H1 (cell line): ENCODE measurements at regions not wholly inside any gene's neighbourhood (a gene's known extent, or its start where the extent isn't known, plus 50 kb on each side); places are given as distances from the start of the nearest gene placed in this dataset.

Experiments
- CTCF ChIA-PET: fragments of 300-600 bp; sonication (Branson Sonifier 250); formaldehyde crosslinking; loops from one replicate; lab custom pipeline; 2021; ENCODE audit not compliant: partially characterized antibody; lab: Charles Lee
- POLR2A ChIA-PET: fragments of 300-600 bp; sonication (Branson Sonifier 250); formaldehyde crosslinking; loops from one replicate; lab custom pipeline; 2021; ENCODE audit warnings: inconsistent platforms; ENCODE audit not compliant: partially characterized antibody; lab: Charles Lee
- DNase-seq, 2 experiments: peaks; one replicate each; pipeline versions ENCODE4 v3.0.0 to v3.0.0-alpha.2; 2010 to 2022; ENCODE audit warnings: low spot score in 2 of 2, low read depth in 1 of 2, mixed read lengths in 1 of 2
- FAIRE-seq: peaks from 2 replicates; lab custom pipeline; 2011; peaks lifted over from hg19 to GRCh38; lab: Jason Lieb, UNC
- H2AFZ ChIP-seq: 2 replicates; pipeline ENCODE4 v1.8.1; 2012; ENCODE audit warnings: low read length, inconsistent platforms
- H2AK5ac ChIP-seq: 2 replicates; pipeline ENCODE4 v1.6.1; 2013; ENCODE audit warnings: low read depth, low read length
- H2BK120ac ChIP-seq: replicated peaks from 2 replicates; pipeline ENCODE3; 2013; ENCODE audit warnings: low read depth, low read length, inconsistent platforms
- H2BK12ac ChIP-seq: 2 replicates; pipeline ENCODE4 v1.6.1; 2013; ENCODE audit warnings: low read depth, low read length
- H2BK15ac ChIP-seq: 2 replicates; pipeline ENCODE4 v1.6.1; 2013; ENCODE audit warnings: low read length
- H2BK20ac ChIP-seq: 2 replicates; pipeline ENCODE4 v1.6.1; 2013; ENCODE audit warnings: low read length
- H2BK5ac ChIP-seq: 2 replicates; pipeline ENCODE4 v1.6.1; 2013; ENCODE audit warnings: low read depth, low read length
- H3K14ac ChIP-seq: 2 replicates; pipeline ENCODE4 v1.6.1; 2013; ENCODE audit warnings: inconsistent platforms; ENCODE audit not compliant: insufficient read length
- H3K18ac ChIP-seq: 2 replicates; pipeline ENCODE4 v1.6.1; 2013; ENCODE audit warnings: low read length; ENCODE audit errors: extremely low read depth
- H3K23ac ChIP-seq: 2 replicates; pipeline ENCODE4 v1.6.1; 2013; ENCODE audit warnings: inconsistent platforms; ENCODE audit not compliant: insufficient read length
- H3K23me2 ChIP-seq: 2 replicates; pipeline ENCODE4 v1.6.1; 2013; ENCODE audit warnings: low read depth, low read length
- H3K27ac ChIP-seq: 2 replicates; pipeline ENCODE4 v1.6.1; 2011; ENCODE audit warnings: low read depth, low read length, inconsistent platforms
- H3K27me3 ChIP-seq, 4 experiments: replicated peaks in 1 of 4; 1 replicate in 1 of 4; 2 replicates in 3 of 4; pipeline versions ENCODE4 v1.6.1 to v1.8.1; 2011 to 2013; ENCODE audit warnings: low read length in 3 of 4, mild to moderate bottlenecking in 3 of 4, inconsistent platforms in 2 of 4, mixed read lengths in 2 of 4, moderate library complexity in 1 of 4; ENCODE audit not compliant: control insufficient read depth in 3 of 4, insufficient read depth in 3 of 4; ENCODE audit errors: extremely low read depth in 1 of 4
- H3K36me3 ChIP-seq, 4 experiments: 2 replicates each; pipeline versions ENCODE4 v1.6.1 to v1.8.1; 2011 to 2013; ENCODE audit warnings: mild to moderate bottlenecking in 4 of 4, low read length in 3 of 4, moderate library complexity in 2 of 4, control low read depth in 1 of 4, inconsistent platforms in 1 of 4; ENCODE audit not compliant: insufficient read depth in 4 of 4, control insufficient read depth in 2 of 4
- H3K4ac ChIP-seq: replicated peaks from 2 replicates; pipeline ENCODE3; 2013; ENCODE audit warnings: low read length, low read depth, mixed read lengths, inconsistent platforms; ENCODE audit not compliant: insufficient read length
- H3K4me1 ChIP-seq, 4 experiments: replicated peaks in 1 of 4; 1 replicate in 1 of 4; 2 replicates in 3 of 4; pipeline versions ENCODE4 v1.6.1 to v1.8.1; 2011 to 2013; ENCODE audit warnings: low read length in 3 of 4, inconsistent platforms in 2 of 4, mixed read lengths in 1 of 4; ENCODE audit not compliant: insufficient read depth in 4 of 4, control insufficient read depth in 3 of 4
- H3K4me2 ChIP-seq, 2 experiments: 2 replicates each; pipeline versions ENCODE4 v1.6.1 to v1.8.1; 2011 to 2013; ENCODE audit warnings: low read depth in 2 of 2, low read length in 2 of 2, control low read depth in 1 of 2, inconsistent platforms in 1 of 2, mild to moderate bottlenecking in 1 of 2; ENCODE audit not compliant: insufficient read depth in 1 of 2
- H3K4me3 ChIP-seq, 4 experiments: fragments of 200-600, 300-600 bp in 1 of 4; sonication (generic), shearing (Covaris generic), sonication (Bioruptor Twin) in 1 of 4; 2 replicates each; pipeline versions ENCODE4 v1.5.1 to v1.8.1; 2011 to 2016; ENCODE audit warnings: low read length in 4 of 4, low read depth in 3 of 4, control low read depth in 2 of 4, inconsistent platforms in 2 of 4, mild to moderate bottlenecking in 2 of 4, mixed read lengths in 1 of 4, moderate library complexity in 1 of 4; ENCODE audit not compliant: insufficient read depth in 2 of 4; ENCODE audit errors: extremely low read depth in 1 of 4
- H3K56ac ChIP-seq: replicated peaks from 2 replicates; pipeline ENCODE3; 2013; ENCODE audit warnings: low read depth, mild to moderate bottlenecking, mixed read lengths, low read length, inconsistent platforms; ENCODE audit not compliant: insufficient read length
- H3K79me1 ChIP-seq: 2 replicates; pipeline ENCODE4 v1.6.1; 2013; ENCODE audit warnings: low read depth, low read length, control low read depth
- H3K79me2 ChIP-seq, 2 experiments: 2 replicates each; pipeline versions ENCODE4 v1.6.1 to v1.8.1; 2012 to 2013; ENCODE audit warnings: low read length in 2 of 2, mild to moderate bottlenecking in 2 of 2, inconsistent platforms in 1 of 2; ENCODE audit not compliant: insufficient read depth in 2 of 2, control insufficient read depth in 1 of 2
- H3K9ac ChIP-seq, 4 experiments: replicated peaks in 1 of 4; 1 replicate in 1 of 4; 2 replicates in 3 of 4; pipeline versions ENCODE4 v1.6.1 to v1.8.1; 2011 to 2013; ENCODE audit warnings: low read depth in 3 of 4, low read length in 3 of 4, control low read depth in 2 of 4, mild to moderate bottlenecking in 2 of 4, moderate library complexity in 2 of 4, inconsistent platforms in 1 of 4; ENCODE audit errors: extremely low read depth in 1 of 4
- H3K9me3 ChIP-seq, 2 experiments: 2 replicates each; pipeline versions ENCODE4 v1.6.1 to v1.8.1; 2012 to 2013; ENCODE audit warnings: mild to moderate bottlenecking in 2 of 2, moderate library complexity in 2 of 2, control low read depth in 1 of 2, inconsistent platforms in 1 of 2, low read depth in 1 of 2, low read length in 1 of 2, mixed read lengths in 1 of 2; ENCODE audit not compliant: insufficient read depth in 2 of 2
- H4K20me1 ChIP-seq, 2 experiments: replicated peaks in 1 of 2; 2 replicates each; pipeline versions ENCODE3 to v1.8.1; 2011 to 2013; ENCODE audit warnings: inconsistent platforms in 2 of 2, low read length in 2 of 2, mild to moderate bottlenecking in 1 of 2; ENCODE audit not compliant: insufficient read depth in 2 of 2, control insufficient read depth in 1 of 2
- H4K5ac ChIP-seq: 2 replicates; pipeline ENCODE4 v1.6.1; 2013; ENCODE audit warnings: low read length, low read depth, mixed read lengths, inconsistent platforms; ENCODE audit not compliant: insufficient read length
- H4K8ac ChIP-seq: 2 replicates; pipeline ENCODE4 v1.8.0; 2013; ENCODE audit warnings: mild to moderate bottlenecking, moderate library complexity, low read length, inconsistent platforms; ENCODE audit not compliant: insufficient read depth; ENCODE audit errors: extremely low read depth
- H4K91ac ChIP-seq: replicated peaks from 2 replicates; pipeline ENCODE3; 2013; ENCODE audit warnings: low read length, mixed read lengths, inconsistent platforms; ENCODE audit not compliant: insufficient read length
- CBX8 ChIP-seq: fragments of 300-800, 300-1000 bp; sonication (generic); IDR thresholded peaks from 2 replicates; pipeline ENCODE4 v1.7.1; 2016; ENCODE audit warnings: low read depth, low read length, borderline replicate concordance
- RXRA ChIP-seq: IDR thresholded peaks from 2 replicates; pipeline ENCODE4 v1.6.1; 2011; ENCODE audit warnings: low read depth, mild to moderate bottlenecking, low read length, moderate library complexity; ENCODE audit not compliant: insufficient read depth
- TAF1 ChIP-seq: IDR thresholded peaks from 2 replicates; pipeline ENCODE4 v1.6.1; 2011; ENCODE audit warnings: mild to moderate bottlenecking, low read depth, low read length
- WGBS, 2 experiments: shearing (Covaris generic) in 1 of 2; methylation state at CpG; one replicate each; pipeline versions ENCODE4 v1.1.6 to v1.1.7; 2013 to 2015; ENCODE audit warnings: low lambda C conversion rate in 2 of 2, mixed read lengths in 2 of 2, inconsistent platforms in 1 of 2, low coverage in 1 of 2, missing lambda C conversion rate in 1 of 2; ENCODE audit not compliant: insufficient replicate concordance in 2 of 2, insufficient coverage in 1 of 2, insufficient read length in 1 of 2; ENCODE audit errors: extremely low coverage in 1 of 2, missing lambda C conversion rate in 1 of 2; 5-methylcytosine and 5-hydroxymethylcytosine counted together

DNA sequence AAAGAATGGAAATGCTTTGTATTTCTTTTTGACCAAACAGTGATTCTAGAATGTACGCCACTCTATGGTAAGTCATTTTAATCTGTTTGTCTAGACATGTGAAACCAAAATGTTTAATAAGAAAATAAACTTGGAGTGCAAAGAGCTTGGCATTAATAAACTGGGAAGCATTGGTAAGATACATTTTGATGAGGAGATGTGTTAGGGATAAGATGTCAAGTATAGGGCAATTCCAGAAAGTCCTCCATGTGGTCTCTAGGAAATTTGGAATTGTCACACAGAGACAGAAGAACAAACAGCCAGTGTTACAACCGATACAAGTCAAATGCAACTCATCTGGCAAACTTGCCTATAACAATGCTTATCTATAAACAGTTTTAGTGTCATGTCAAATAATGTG, 410.7 kb upstream of the SEMA3A start:
- H3K18ac ChIP-seq: no peak overlapping the region
- no peaks in the 10 kb centered on the region for H3K79me2 ChIP-seq
- H3K4me1 ChIP-seq: no peaks in the 10 kb centered on the region
- no peaks in the 10 kb centered on the region for H4K20me1 ChIP-seq
- POLR2A ChIA-PET: no interaction called here
- no peak overlapping the region for H2BK120ac ChIP-seq
- no peak for TF ChIP-seq CBX8
- no peak for TF ChIP-seq RXRA
- no peak for TF ChIP-seq TAF1
- TF ChIP-seq, all 59 proteins: peak for 0
- Histone ChIP-seq H2AK5ac (no peak overlapping the region), H2AFZ (no peak overlapping the region), H4K5ac (no peak overlapping the region), H3K23me2 (no peaks in the 10 kb centered on the region), H3K9ac (no peak overlapping the region), H3K56ac (no peak overlapping the region), H2BK20ac (no peak overlapping the region), H3K9me3 (peaks cover 0 to 3% of the 10 kb centered on the region in 2 experiments; a peak in 1 of 4 replicates), H3K4me2 (no peak overlapping the region), H2BK12ac (no peak overlapping the region), H3K4ac (no peak overlapping the region), H3K23ac (no peak overlapping the region), H4K8ac (no peak overlapping the region), H3K79me1 (no peaks in the 10 kb centered on the region), H4K91ac (no peak overlapping the region), H3K27me3 (no peaks in the 10 kb centered on the region), H3K4me3 (no peak overlapping the region), H3K27ac (no peak overlapping the region), H3K14ac (no peak overlapping the region), H2BK5ac (no peak overlapping the region), H3K36me3 (no peaks in the 10 kb centered on the region), H2BK15ac (no peak overlapping the region)
- FAIRE-seq (no peak), DNase-seq (no peak)
- WGBS, 2 experiments: 92% methylated on average over 2 of the region's 2 CpGs; no CpG with 5 or more reads in 1 of the 2 experiments
- CTCF ChIA-PET: no interaction called here
